ENCODE measurements at regions not wholly inside any gene's neighbourhood (a gene's known extent, or its start where the extent isn't known, plus 50 kb on each side); places are given as distances from the start of the nearest gene placed in this dataset.

DNA sequence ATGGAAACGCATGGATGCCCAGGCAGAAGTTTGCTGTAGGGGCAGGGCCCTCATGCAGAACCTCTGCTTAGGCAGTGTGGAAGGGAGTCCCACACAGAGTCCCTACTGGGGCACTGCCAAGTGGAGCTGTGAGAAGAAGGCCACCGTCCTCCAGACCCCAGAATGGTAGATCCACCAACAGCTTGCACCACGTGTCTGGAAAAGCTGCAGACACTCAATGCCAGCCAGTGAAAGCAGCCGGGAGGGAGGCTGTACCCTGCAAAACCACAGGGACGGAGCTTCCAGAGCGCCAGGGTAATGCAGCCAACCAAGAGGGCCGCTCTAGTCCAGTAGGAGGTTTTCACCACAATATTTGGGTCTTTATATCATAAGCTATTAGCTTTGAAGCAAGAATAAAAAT lies 97.1 kb upstream of the IQSEC1 start:
- 66 to 95% (median 79%) methylated on average over 6 to 7 of the region's 7 CpGs for WGBS, 5 donors
- Histone ChIP-seq H3K9me3 (no peaks in the 10 kb centered on the region), H3K27me3 (replicated peaks in 1 of 7) (no peaks in the 10 kb centered on the region), H3K27ac (no peak overlapping the region), H3K4me1 (no peaks in the 10 kb centered on the region), H3K4me3 (no peak overlapping the region), H3K36me3 (no peaks in the 10 kb centered on the region)
- intact Hi-C loops (cut with DNase I; ENCODE audit: low total_unique reads): no loop called here
- TF ChIP-seq CTCF (IDR thresholded peaks at IDR 0.05 in 8 of 11, conservative IDR thresholded peaks at IDR 0.05 in 3 of 11): no peak
- TF ChIP-seq POLR2A (IDR thresholded peaks at IDR 0.05): no peak
- TF ChIP-seq POLR2AphosphoS5 (IDR thresholded peaks at IDR 0.05): no peak
- DNase-seq: no peak

DNA sequence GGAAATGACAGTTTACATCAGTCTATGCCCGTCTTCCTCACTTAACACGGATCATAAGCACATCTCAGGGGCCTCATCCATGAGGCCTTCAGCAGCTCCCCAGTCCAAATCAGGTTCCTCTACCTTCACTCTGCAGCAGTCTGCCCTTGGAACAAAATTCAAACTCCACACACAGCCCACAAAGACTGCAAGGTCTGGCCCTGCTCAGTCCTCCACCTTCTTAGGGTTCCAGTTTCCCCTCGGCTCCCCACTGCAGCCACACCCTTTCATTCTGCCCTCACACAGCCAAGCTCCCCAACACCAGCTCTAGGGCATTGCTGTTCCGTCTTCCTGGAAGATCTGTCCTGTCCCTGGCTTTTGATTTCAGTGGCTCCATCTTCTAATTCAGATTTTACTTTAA lies 95.2 kb upstream of the IQSEC1 start:
- intact Hi-C loops (cut with DNase I; ENCODE audit: low total_unique reads): no loop called here
- no peaks in the 10 kb centered on the region for H3K4me1 ChIP-seq
- WGBS, 5 donors: 77 to 90% (median 82%) methylated on average over 4 of the region's 4 CpGs
- H3K36me3 ChIP-seq: no peaks in the 10 kb centered on the region
- no peak for TF ChIP-seq POLR2AphosphoS5 (IDR thresholded peaks at IDR 0.05)
- TF ChIP-seq POLR2A (IDR thresholded peaks at IDR 0.05): no peak
- no peak for TF ChIP-seq CTCF (IDR thresholded peaks at IDR 0.05 in 8 of 11, conservative IDR thresholded peaks at IDR 0.05 in 3 of 11)
- H3K27ac ChIP-seq: no peak overlapping the region
- no peak overlapping the region for H3K4me3 ChIP-seq
- H3K27me3 ChIP-seq (replicated peaks in 1 of 7): no peaks in the 10 kb centered on the region
- DNase-seq: no peak
- no peaks in the 10 kb centered on the region for H3K9me3 ChIP-seq

- 69 to 95% (median 90%) methylated on average over 2 of the region's 2 CpGs for WGBS, 5 donors
- Histone ChIP-seq H3K9me3 (no peaks in the 10 kb centered on the region), H3K4me3 (no peak overlapping the region), H3K27ac (no peak overlapping the region), H3K27me3 (replicated peaks in 1 of 7) (no peaks in the 10 kb centered on the region), H3K36me3 (no peaks in the 10 kb centered on the region), H3K4me1 (no peaks in the 10 kb centered on the region)
- DNase-seq: no peak
- no peak for TF ChIP-seq CTCF (IDR thresholded peaks at IDR 0.05 in 8 of 11, conservative IDR thresholded peaks at IDR 0.05 in 3 of 11)
- TF ChIP-seq POLR2A (IDR thresholded peaks at IDR 0.05): no peak
- no peak for TF ChIP-seq POLR2AphosphoS5 (IDR thresholded peaks at IDR 0.05)
- intact Hi-C loops (cut with DNase I; ENCODE audit: low total_unique reads): no loop called here
Observed at GRCh38 chr3:13167829-13168228, 94.6 kb upstream of the IQSEC1 start.

DNA sequence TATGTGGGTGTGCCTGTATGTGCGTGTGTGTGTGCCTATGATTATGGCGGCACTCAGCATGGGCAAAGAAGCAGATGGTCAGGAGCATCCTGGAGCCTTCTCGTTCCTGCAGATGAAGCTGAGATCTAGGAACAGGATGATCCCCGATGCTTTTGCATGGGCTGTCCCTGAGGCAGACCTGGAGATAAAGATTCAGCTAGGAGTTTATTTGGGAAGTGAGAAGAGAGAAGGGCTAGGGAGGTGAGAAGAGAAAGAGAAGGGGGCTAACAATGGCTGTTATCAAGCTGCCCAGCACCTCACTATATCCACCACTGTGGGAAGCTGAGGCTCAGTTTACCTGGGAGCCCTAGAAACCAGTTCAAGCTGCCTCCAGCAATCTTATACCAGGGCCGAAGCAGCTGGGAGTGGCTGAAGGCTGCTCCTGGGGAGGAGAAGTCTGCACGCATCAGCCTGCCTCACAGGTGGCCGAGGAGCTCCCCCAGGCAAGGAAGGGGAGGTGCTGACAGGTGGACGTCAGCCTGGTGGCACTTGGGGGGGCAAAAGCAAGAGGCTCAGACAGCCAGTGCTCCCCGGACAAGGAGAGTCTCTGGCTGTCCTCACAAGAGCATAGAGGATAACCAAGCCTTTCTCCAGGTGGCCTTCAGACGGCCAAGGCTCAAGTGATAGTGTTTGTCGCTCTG lies 94.0 kb upstream of the IQSEC1 start:
- intact Hi-C loops (cut with DNase I; ENCODE audit: low total_unique reads): no loop called here
- no peaks in the 10 kb centered on the region for H3K27me3 ChIP-seq (replicated peaks in 1 of 7)
- no peaks in the 10 kb centered on the region for H3K4me1 ChIP-seq
- H3K4me3 ChIP-seq: no peak overlapping the region
- DNase-seq: peak; percentile 59
- WGBS, 5 donors: 77 to 91% (median 86%) methylated on average over 11 of the region's 11 CpGs
- H3K36me3 ChIP-seq: no peaks in the 10 kb centered on the region
- no peak overlapping the region for H3K27ac ChIP-seq
- TF ChIP-seq CTCF (IDR thresholded peaks at IDR 0.05 in 8 of 11, conservative IDR thresholded peaks at IDR 0.05 in 3 of 11) (no peak), POLR2A (IDR thresholded peaks at IDR 0.05) (no peak), POLR2AphosphoS5 (IDR thresholded peaks at IDR 0.05) (no peak)
- H3K9me3 ChIP-seq: no peaks in the 10 kb centered on the region

Data from spleen (tissue), 11 donors.